SU-DHL-6 (cell line): ENCODE measurements at regions not wholly inside any gene's neighbourhood (a gene's known extent, or its start where the extent isn't known, plus 50 kb on each side); places are given as distances from the start of the nearest gene placed in this dataset.

Source experiments
- H2AFZ ChIP-seq: fragments of 200-600 bp; sonication (generic); 2 replicates; pipeline ENCODE4 v1.6.1; 2014; ENCODE audit warnings: low read depth, mild to moderate bottlenecking, moderate library complexity, mixed read lengths, antibody characterized with exemption, low read length; ENCODE audit not compliant: severe bottlenecking
- H3F3A ChIP-seq: fragments of 200-600 bp; shearing (Covaris generic); 2 replicates; pipeline ENCODE4 v1.6.0; 2016; ENCODE audit warnings: antibody characterized with exemption, mild to moderate bottlenecking; ENCODE audit not compliant: insufficient read depth
- H3K27ac ChIP-seq: fragments of 200-600 bp; sonication (generic); 2 replicates; pipeline ENCODE4 v1.5.1; 2016; ENCODE audit warnings: low read depth, mild to moderate bottlenecking, low read length, moderate library complexity, mixed read lengths
- H3K27me3 ChIP-seq: fragments of 200-600 bp; sonication (generic), shearing (Covaris generic); 2 replicates; pipeline ENCODE4 v1.6.0; 2014; ENCODE audit warnings: mild to moderate bottlenecking, low read length
- H3K36me3 ChIP-seq: fragments of 200-600 bp; sonication (generic); 2 replicates; pipeline ENCODE4 v1.6.1; 2014; ENCODE audit warnings: mild to moderate bottlenecking, low read length, mixed read lengths
- H3K4me2 ChIP-seq: fragments of 300-600, 200-600 bp; shearing (Covaris generic), sonication (generic); 2 replicates; pipeline ENCODE4 v1.6.0; 2014; ENCODE audit warnings: low read length, low read depth, mild to moderate bottlenecking; ENCODE audit not compliant: poor library complexity, severe bottlenecking
- H3K4me3 ChIP-seq: fragments of 200-600 bp; sonication (generic); 2 replicates; pipeline ENCODE4 v1.5.1; 2014; ENCODE audit warnings: antibody characterized with exemption, low read length, mild to moderate bottlenecking, mixed read lengths; ENCODE audit not compliant: insufficient read depth, poor library complexity, severe bottlenecking
- H3K79me2 ChIP-seq: fragments of 200-600 bp; sonication (generic); 2 replicates; pipeline ENCODE4 v1.6.1; 2014; ENCODE audit warnings: mild to moderate bottlenecking, low read length, moderate library complexity; ENCODE audit not compliant: insufficient read depth
- H3K9ac ChIP-seq: fragments of 200-600 bp; sonication (generic); 2 replicates; pipeline ENCODE4 v1.7.0; 2014; ENCODE audit warnings: mild to moderate bottlenecking, low read length
- H3K9me2 ChIP-seq: fragments of 200-600 bp; sonication (generic); replicated peaks from 2 replicates; pipeline ENCODE4 v1.6.1; 2014; ENCODE audit warnings: low read length; ENCODE audit not compliant: insufficient read depth
- H3K9me3 ChIP-seq: fragments of 200-600 bp; sonication (generic); 2 replicates; pipeline ENCODE4 v1.6.1; 2014; ENCODE audit warnings: low read length, mixed read lengths; ENCODE audit not compliant: insufficient read depth
- H4K20me1 ChIP-seq: fragments of 200-600 bp; sonication (generic); 2 replicates; pipeline ENCODE4 v1.6.1; 2014; ENCODE audit warnings: low read depth, mild to moderate bottlenecking, antibody characterized with exemption, low read length, moderate library complexity, mixed read lengths
- CTCF ChIP-seq: fragments of 200-600 bp; sonication (generic); IDR thresholded peaks from one replicate; pipeline ENCODE4 v1.5.1; 2017; ENCODE audit warnings: antibody characterized with exemption, mild to moderate bottlenecking, low read length, moderate library complexity; ENCODE audit not compliant: insufficient read depth, poor library complexity, severe bottlenecking
- EZH2phosphoT487 ChIP-seq: fragments of 200-600 bp; sonication (generic), shearing (Covaris generic); conservative IDR thresholded peaks from 2 replicates; pipeline ENCODE4 v1.6.1; 2018; ENCODE audit warnings: mild to moderate bottlenecking, antibody characterized with exemption, low read length, moderate library complexity, mixed read lengths

GRCh38 chr5:61878471-61878870 lies 427.5 kb upstream of the KIF2A start:
- Histone ChIP-seq H3K4me2 (no peak overlapping the region), H3K9me3 (no peaks in the 10 kb centered on the region), H3K4me3 (no peak overlapping the region), H4K20me1 (no peaks in the 10 kb centered on the region), H2AFZ (no peak overlapping the region), H3K36me3 (no peaks in the 10 kb centered on the region), H3K27ac (no peak overlapping the region), H3K9ac (no peak overlapping the region), H3K9me2 (no peaks in the 10 kb centered on the region), H3K27me3 (no peaks in the 10 kb centered on the region), H3F3A (no peaks in the 10 kb centered on the region), H3K79me2 (no peaks in the 10 kb centered on the region)
- TF ChIP-seq CTCF: no peak
- no peak for TF ChIP-seq EZH2phosphoT487

- Histone ChIP-seq H3K9me2 (no peaks in the 10 kb centered on the region), H3K27ac (no peak overlapping the region), H3K9ac (no peak overlapping the region), H2AFZ (no peak overlapping the region), H3K79me2 (no peaks in the 10 kb centered on the region), H3K36me3 (no peaks in the 10 kb centered on the region), H3K27me3 (no peaks in the 10 kb centered on the region), H4K20me1 (no peaks in the 10 kb centered on the region), H3K4me2 (no peak overlapping the region), H3K4me3 (no peak overlapping the region), H3K9me3 (no peaks in the 10 kb centered on the region), H3F3A (no peaks in the 10 kb centered on the region)
- no peak for TF ChIP-seq EZH2phosphoT487
- no peak for TF ChIP-seq CTCF
Measured at GRCh38 chr5:61881821-61882487, 424.1 kb upstream of the KIF2A start.

DNA sequence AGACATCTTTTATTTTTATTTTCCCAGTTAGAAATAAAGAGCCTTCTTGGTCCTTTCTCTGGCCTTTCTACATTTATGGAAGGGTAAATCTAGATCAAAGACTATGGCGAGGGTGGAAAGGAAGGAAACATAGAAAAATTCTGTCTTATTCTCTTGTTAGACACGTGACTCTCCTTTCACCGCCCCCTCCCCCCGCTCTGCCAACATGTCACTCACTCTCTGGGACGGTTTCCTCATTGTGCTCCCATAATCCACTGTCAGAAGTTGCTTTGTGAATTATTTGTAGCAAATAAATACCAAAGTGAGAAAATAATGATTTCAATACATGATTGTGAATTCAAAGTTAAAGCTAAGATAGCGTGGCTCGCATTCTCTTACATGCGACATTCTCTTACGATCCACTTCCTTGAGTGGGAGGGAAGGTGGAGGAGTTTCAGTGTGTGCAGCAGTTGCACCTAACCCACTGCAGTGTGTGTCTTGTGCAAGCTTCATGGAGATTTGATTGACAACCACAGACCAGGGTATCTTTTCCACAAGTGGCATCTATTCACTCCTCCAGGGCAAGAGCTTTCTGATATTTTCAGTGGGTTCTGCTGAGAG lies 423.0 kb upstream of the KIF2A start:
- Histone ChIP-seq H3K4me3 (no peak overlapping the region), H3K4me2 (no peak overlapping the region), H3F3A (no peaks in the 10 kb centered on the region), H3K27ac (no peak overlapping the region), H4K20me1 (no peaks in the 10 kb centered on the region), H3K79me2 (no peaks in the 10 kb centered on the region), H3K27me3 (no peaks in the 10 kb centered on the region), H3K9ac (no peak overlapping the region), H2AFZ (no peak overlapping the region), H3K36me3 (no peaks in the 10 kb centered on the region), H3K9me2 (no peaks in the 10 kb centered on the region), H3K9me3 (no peaks in the 10 kb centered on the region)
- TF ChIP-seq CTCF (no peak), EZH2phosphoT487 (no peak)
